NCI-H510A treated with DMSO at 0.1 percent for 48 hours (cell line): ENCODE measurements at regions not wholly inside any gene's neighbourhood (a gene's known extent, or its start where the extent isn't known, plus 50 kb on each side); places are given as distances from the start of the nearest gene placed in this dataset.

Experiments
- DNase-seq: peaks from one replicate; lab custom pipeline; 2025; lab: John Stamatoyannopoulos, UW

DNA sequence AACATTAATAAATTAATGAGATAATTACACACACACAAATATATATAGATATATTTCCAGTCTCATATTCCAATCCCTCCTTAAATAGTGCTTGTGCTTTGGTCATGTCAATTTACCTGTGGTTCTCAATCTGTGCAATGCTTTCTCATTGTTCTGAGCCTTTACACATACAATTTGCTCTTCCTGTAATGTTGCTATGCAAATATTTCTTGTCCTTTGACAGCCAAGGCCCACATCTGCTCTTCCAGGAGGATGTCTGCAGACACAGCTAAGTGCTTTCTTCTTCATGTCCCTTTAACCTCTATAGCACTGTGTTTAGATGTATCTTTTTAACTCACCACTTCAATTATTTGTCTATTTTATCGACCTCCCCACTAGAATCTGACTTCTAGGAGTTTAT is 67.3 kb upstream of the RAPGEF2 start:
- no peak for DNase-seq

DNA sequence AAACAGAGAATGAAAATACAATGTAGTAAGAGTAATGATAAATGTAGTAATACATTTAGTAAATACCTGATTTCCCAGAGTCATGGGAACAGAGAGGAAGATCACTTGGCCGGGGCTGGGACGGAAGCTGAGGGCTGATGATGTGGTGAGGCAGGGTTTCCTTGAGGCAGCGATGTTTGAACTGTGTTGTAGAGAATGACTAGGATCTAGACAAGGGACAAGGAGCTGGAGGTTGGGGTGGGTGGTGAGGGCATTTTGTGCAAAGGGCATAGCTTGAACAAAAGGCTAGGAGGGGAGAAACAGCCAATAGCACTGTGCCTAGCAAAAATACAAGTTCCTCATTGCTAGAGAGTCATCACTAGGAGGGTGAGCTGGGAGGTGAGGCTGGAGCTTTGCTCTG is 64.3 kb upstream of the RAPGEF2 start:
- no peak for DNase-seq

DNA sequence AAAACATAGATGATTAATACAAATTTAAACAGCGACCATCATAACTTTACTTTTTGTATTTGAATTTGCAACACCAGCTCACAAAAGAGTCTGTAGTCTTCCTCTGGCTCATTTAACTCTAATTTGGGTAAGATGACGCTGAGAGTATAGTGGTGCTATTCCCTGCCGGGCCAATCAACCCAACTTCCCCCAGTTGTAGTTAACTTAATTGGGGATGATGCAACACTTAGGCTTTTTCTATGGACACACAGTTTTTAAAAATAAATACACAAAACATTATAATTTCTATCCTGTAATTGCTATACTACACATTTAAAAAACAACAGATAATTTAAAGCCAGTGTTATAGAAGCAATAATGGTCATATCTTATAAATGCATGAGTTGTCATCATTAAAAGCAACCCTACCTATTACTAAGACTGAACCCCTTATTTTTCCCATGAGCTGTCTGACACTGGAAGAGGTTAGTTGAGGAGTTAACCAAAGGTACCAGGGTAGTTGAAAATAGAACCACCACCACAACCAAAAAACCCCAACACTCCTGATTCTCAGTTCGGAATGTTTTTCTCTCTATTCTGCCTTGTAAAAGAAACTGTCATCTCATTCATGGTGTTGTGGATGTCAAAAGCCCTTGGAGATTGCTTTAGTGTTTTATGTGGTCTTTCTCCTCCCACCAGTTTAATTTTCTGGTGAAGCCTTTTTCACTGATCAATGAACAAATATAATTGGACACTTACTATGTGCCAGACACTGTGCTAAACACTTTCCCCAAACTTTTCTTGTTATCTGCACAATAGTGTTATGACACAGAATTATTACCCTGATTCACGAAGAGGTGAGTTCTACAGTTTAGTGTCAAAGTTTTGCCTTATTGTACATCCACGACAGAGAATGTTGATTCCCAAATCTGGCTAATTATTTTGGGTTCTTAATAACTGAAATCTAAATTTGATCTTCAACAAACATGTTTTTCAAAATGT is 61.5 kb upstream of the RAPGEF2 start:
- DNase-seq = no peak

DNA sequence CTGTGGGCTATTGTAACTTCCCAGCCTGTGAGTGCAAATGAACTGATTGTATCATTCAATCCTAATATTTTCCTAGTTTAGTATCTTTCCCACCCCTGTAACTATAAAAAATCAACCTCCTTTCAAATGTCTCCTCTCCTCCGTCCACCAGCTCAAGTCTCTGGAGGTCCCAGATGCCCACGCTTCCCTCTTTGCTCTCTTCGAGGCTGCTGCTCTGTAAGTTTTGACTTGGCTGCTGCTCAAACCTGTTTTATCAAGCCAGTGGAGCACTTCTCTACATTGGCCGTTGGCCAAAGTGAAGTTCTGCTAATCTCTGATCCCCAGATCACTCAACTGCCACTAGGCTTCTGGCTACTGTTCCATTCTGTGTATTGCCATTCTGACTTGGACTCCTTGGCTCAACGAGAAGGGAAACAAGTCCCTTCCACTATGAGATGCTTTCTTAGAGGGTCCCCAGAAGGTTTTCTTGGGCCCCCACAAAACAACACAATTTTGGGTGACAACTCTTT is 60.7 kb upstream of the RAPGEF2 start:
- DNase-seq = peak; percentile 10

DNA sequence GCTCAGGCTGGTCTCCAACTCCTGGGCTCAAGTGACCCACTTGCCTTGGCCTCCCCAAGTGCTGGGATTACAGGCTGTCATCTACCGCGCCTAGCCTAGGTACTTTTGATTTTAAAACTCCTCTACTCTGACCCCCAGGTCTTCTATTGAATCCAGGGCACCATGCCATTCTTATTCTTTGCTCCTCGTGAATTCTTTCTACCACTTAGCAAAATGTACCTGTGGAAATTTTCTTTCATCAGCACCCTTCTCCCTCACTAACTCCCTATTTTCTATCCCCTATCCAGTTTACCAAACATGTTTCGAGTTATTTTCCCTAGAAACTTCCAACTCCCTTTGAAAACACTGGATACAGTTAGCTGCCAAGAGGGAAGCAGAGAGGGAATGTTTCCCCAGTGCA is 60.0 kb upstream of the RAPGEF2 start:
- no peak for DNase-seq

DNA sequence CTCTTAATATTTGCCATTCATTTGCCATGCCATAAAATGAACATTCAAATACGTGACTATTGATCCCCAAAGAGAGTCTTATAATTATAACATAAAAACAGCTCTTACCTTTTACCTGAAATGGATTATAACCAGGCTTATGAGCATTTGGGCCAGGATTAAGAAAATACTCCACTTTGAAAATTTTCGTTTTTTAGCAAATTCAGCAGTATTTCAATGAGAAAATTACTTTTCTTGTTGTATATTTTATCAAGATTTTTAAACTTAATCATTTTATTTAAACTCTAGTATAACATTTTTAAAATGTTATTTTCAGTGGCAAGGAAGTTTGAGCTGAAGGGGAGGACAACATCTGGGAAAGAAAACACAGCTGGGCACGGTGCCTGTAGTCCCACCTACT is 59.0 kb upstream of the RAPGEF2 start:
- no peak for DNase-seq

DNA sequence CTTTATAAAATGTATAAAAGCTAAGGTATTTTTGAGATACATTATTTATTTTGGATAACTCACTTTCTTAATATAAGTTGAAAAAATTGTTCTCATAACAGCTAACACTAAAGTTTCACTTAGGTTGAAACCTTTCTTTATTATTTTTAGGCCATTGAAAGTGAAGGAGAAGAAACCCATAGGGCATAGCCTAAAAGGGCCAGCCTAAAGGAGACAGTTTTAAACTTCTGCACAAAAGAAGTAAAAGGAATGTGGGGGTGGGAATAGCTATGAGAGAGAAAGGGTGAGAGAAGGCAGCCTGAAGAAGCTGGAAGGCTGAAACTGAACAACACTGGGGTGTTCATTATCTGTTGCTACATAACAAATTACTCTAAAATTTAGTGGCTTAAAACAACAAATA is 57.6 kb upstream of the RAPGEF2 start:
- DNase-seq = no peak

DNA sequence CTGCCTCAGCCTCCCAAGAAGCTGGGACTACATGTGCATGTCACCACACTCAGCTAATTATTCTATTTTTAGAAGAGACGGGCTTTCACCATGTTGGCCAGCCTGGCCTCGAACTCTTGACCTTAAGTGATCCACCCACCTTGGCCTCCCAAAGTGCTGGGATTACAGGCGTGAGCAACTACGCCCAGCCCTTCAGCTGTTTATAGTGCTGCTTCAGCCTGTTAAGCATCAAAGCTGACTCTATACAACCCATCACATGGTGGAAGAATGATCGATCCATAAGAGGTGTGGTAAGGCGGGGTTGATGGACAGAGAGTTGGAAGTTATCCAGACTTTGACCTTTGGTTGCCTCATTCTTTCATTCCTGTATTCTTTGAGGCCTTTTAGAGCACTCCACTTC is 56.2 kb upstream of the RAPGEF2 start:
- DNase-seq = no peak

DNA sequence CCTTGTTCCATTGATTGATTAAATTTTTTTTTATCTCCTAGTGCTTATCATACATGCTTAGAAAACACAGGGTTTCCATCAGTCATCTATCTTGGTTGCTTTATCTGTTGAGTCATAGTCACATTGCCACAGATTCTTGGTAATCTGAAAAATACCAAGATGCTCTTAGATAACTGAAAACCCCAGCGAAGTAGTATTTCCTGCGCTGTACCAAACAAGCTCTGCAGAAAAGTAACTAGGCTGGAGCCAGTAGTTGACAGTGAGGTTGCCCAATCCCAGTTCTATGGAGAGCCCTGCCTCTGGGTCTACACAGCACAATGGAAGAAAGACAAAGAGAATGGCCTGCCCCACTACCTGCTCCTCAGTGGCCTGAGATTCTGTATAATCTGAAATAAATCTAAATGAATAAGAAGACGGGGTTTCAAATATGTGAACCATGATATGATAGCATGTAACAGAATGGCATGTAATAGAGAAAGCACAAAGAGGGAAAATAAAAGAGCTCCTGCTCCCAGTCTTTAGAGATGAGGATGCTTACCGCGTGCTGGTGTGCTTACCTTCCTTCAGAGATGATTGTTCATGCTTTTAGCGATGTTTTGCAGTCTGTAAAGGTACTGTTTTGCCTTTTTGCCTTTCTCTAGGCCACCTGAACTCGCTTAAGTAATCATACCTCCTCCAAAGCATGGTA is 55.3 kb upstream of the RAPGEF2 start:
- DNase-seq = no peak

DNA sequence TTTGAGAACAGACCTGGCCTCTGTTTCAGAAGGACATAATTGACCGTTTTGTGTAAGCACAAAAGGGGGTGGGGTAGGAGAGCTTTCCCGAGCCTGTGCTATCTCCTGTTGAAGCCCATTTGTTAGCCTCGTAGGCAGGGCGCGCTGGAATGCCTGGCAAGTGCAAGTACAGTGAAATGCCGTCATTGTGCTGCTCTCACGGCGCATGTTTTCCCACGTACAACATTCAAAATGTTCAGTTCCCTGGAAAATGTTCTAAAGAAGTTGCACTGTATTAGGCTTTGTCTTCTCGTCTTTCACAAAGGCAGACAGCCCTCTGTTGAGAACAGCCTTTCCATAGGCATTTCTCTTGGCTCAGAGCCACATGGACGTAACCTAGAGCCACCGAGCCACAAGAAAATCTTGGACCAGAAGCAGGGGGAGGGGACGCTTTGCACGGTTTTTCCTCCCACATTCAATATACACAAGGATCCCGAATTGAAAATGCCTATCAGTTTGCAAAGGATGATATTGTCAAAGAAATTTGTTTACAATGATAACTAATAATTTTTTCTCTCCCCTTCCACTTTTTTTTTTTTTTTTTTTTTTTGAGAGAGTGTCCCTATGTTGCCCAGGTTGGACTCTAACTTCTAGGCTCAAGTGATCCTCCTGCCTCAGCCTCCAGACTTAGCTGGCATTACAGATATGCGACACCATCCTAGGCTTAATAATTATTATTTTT is 54.6 kb upstream of the RAPGEF2 start:
- DNase-seq = peak; percentile 59

DNA sequence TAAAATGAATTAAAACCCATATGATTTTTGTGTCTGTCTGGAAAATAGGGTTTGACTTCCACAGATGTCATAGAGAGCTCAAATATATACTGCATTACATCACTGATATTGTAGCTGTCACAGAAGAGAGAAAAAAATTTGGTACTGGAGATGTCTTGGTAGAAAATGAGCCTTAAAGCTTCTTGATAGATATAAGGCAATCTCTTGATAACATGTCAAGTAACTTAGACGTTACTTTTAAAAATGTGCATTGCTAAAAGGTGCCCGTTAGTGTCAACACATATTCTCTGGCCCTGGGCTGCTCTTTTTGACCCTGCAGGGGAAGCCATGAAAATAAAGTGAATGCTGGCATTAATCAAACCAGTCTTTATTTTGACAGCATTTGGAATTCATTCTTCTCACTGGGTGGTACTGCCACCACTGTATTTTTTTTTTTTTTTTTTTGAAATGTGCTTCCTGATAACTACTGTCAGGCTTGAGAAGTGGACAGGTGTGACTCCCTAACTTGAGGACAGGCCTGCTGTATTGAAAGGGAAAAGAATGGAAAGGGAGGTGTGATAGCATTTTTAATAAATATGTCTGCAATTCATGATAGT is 53.0 kb upstream of the RAPGEF2 start:
- DNase-seq = no peak

DNA sequence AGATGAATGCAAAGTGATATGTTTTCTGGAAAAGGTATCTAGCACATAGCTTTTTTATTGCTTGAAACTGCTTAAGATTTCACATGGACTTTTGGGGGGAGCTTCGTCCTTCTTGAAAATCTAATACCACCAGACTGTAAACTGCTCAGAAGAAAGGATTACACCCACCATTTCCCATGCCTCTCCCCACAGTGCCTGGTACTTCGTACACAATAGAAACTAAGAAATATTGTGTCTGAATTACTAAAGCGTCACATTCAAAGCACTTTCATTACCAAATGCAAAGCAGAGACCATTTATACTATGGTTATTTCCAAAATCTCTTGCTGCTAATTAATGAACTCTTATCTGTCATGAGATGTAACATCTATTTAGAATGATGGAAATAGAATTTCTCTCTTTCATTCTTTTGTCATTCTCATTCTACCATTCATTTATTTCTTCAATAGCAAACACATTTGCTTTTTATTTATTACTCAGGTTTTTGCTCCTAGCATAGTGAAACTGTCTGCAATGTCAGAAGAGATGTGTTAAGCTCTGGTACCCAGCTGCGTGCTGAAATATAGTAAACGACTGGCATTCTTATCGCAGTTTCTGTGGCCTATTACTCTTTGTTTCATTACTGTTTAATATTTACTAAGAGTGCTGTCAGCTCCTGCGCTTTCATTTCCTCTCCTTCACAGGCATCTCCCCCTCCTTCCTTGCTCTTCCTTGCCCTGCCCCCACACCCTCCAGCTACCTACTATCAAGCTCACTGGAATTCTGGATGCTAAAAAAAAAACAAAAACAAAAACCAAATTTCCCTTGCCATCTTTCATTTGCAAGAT is 51.4 kb upstream of the RAPGEF2 start:
- DNase-seq = no peak

DNA sequence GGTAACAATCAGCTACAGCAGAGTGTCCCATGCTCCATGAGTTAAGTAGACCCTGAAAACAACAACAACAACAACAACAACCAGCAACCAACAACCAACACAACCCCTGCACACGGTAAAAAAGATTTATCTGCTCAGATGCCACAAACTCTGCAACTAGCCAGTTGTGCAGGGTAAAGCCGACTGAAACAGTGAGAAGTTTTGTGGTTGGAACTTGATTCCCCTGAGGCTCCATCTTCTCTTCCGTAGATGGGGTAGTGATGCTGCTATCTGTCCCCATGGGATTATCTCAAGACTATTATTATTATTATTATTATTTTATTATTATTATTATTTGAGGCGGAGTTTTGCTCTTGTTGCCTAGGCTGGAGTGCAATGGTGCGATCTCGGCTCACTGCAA is 50.6 kb upstream of the RAPGEF2 start:
- no peak for DNase-seq
